Gastroesophageal sphincter (tissue), 4 donors: ENCODE measurements at regions not wholly inside any gene's neighbourhood (a gene's known extent, or its start where the extent isn't known, plus 50 kb on each side); places are given as distances from the start of the nearest gene placed in this dataset.

ENCODE experiments used
- ATAC-seq: fragments of 150-250 bp; one replicate; pipeline ENCODE4 v1.9.1; 2016; ENCODE audit warnings: mild to moderate bottlenecking, moderate library complexity
- H3K27ac ChIP-seq, 4 donors: fragments of 200-600 bp; sonication (generic) in 3 of 4; 1 replicate in 3 of 4; 2 replicates in 1 of 4; pipeline ENCODE4 v1.5.1; 2016 to 2019
- H3K27me3 ChIP-seq: fragments of 200-600 bp; sonication (generic); one replicate; pipeline ENCODE4 v1.5.1; 2019
- H3K36me3 ChIP-seq, 2 donors: fragments of 200-600 bp; sonication (generic); one replicate each; pipeline ENCODE4 v1.5.1; 2019; ENCODE audit warnings: control low read depth in 1 of 2
- H3K4me1 ChIP-seq, 3 donors: fragments of 200-600 bp; sonication (generic); 1 replicate in 2 of 3; 2 replicates in 1 of 3; pipeline ENCODE4 v1.5.1; 2016 to 2019; ENCODE audit warnings: control low read depth in 2 of 3
- H3K4me3 ChIP-seq, 2 donors: fragments of 200-600 bp; sonication (generic); one replicate each; pipeline ENCODE4 v1.5.1; 2019; ENCODE audit warnings: mild to moderate bottlenecking in 1 of 2, moderate library complexity in 1 of 2
- H3K9me3 ChIP-seq, 3 donors: fragments of 200-600 bp; sonication (generic); one replicate each; pipeline ENCODE4 v1.5.1; 2017 to 2019; ENCODE audit warnings: control low read depth in 2 of 3
- EP300 ChIP-seq: sonication (generic); formaldehyde crosslinking; IDR thresholded peaks from one replicate; pipeline ENCODE4 v1.6.1; 2017; ENCODE audit warnings: antibody characterized with exemption, mild to moderate bottlenecking
- POLR2A ChIP-seq, 2 donors: fragments of 450-650 bp; IDR thresholded peaks; one replicate each; pipeline ENCODE4 v1.6.1; 2017; ENCODE audit warnings: antibody characterized with exemption in 2 of 2, mild to moderate bottlenecking in 2 of 2, moderate library complexity in 1 of 2
- POLR2AphosphoS5 ChIP-seq: sonication (generic); formaldehyde crosslinking; IDR thresholded peaks from one replicate; pipeline ENCODE4 v1.6.1; 2017; ENCODE audit warnings: antibody characterized with exemption
- WGBS, 2 donors: methylation state at CpG; one replicate each; pipeline ENCODE4 v1.1.5; 2018; ENCODE audit warnings: low coverage in 1 of 2; 5-methylcytosine and 5-hydroxymethylcytosine counted together
- TF ChIP-seq, protein P1 (sequence below), 4 experiments: fragments of 200-600 bp in 2 of 4; fragments of 450-650 bp in 2 of 4; sonication (generic) in 1 of 4; IDR thresholded peaks; one replicate each; pipeline ENCODE4 v1.5.1; 2017 to 2019; ENCODE audit warnings: antibody characterized with exemption in 4 of 4, mild to moderate bottlenecking in 2 of 4, moderate library complexity in 2 of 4

DNA sequence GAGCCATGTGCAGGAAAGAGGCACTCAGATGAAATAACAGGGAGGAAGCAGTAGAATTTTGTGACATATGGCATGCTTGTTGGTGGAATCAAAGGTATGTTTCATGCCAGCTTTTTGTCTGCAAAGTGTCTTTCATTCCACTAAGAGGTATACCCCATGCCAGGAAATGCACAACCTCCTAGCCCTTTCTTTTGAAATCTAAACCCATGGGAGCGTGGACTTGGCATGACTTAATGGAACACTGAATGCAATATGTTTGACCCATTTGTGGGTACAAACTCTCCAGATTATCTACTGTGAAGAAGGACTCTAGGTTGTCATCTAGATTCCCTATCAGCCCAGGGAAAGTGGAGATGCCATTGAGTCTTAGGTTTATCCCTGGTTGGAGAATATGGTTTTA lies 338.3 kb upstream of the TEX13C start:
- no peak for ATAC-seq
- Histone ChIP-seq H3K27ac (no peak overlapping the region), H3K9me3 (no peaks in the 10 kb centered on the region), H3K27me3 (no peaks in the 10 kb centered on the region), H3K4me1 (no peaks in the 10 kb centered on the region), H3K36me3 (no peaks in the 10 kb centered on the region), H3K4me3 (no peak overlapping the region)
- WGBS, 2 donors = no CpG with 5 or more reads among the region's 1 CpG
- TF ChIP-seq POLR2A (IDR thresholded peaks at IDR 0.05) (no peak), EP300 (no peak), POLR2AphosphoS5 (no peak)
- TF ChIP-seq, protein P1, sequence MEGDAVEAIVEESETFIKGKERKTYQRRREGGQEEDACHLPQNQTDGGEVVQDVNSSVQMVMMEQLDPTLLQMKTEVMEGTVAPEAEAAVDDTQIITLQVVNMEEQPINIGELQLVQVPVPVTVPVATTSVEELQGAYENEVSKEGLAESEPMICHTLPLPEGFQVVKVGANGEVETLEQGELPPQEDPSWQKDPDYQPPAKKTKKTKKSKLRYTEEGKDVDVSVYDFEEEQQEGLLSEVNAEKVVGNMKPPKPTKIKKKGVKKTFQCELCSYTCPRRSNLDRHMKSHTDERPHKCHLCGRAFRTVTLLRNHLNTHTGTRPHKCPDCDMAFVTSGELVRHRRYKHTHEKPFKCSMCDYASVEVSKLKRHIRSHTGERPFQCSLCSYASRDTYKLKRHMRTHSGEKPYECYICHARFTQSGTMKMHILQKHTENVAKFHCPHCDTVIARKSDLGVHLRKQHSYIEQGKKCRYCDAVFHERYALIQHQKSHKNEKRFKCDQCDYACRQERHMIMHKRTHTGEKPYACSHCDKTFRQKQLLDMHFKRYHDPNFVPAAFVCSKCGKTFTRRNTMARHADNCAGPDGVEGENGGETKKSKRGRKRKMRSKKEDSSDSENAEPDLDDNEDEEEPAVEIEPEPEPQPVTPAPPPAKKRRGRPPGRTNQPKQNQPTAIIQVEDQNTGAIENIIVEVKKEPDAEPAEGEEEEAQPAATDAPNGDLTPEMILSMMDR (IDR thresholded peaks at IDR 0.05) = no peak

DNA sequence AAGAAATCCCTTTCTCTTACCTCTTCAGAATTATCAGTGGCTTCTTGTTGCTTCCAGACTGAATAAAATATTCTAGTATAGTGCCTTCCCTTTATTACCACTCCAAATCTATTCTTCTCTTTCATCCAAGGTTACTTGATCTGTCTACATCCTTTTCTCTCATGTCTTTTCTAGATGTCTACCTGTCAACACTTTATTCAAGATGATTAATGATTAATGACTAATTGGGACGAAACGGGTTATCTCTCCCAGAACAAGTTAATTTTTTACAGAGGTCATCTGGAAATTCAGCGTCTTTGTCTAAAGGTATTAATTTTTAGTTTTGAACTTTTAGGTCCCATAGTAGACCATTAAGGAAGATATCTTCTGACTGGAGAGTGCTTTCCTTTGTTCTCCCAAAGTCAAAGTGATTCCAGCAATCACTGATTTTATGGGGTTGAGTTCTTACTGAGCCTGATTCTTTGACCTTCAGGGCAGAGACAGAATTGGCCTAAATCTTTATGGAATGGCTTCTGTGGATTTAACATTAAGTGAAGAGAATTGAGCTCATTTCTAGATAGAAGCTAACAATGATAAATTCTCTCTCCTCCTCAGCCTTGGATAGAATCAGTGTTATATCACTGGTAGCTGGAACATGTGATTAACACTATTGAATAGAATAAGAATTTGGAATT lies 335.4 kb upstream of the TEX13C start:
- Histone ChIP-seq H3K36me3 (no peaks in the 10 kb centered on the region), H3K4me3 (no peak overlapping the region), H3K27ac (no peak overlapping the region), H3K27me3 (no peaks in the 10 kb centered on the region), H3K9me3 (no peaks in the 10 kb centered on the region), H3K4me1 (no peaks in the 10 kb centered on the region)
- TF ChIP-seq POLR2A (IDR thresholded peaks at IDR 0.05) (no peak), EP300 (no peak), POLR2AphosphoS5 (no peak)
- TF ChIP-seq, protein P1 (IDR thresholded peaks at IDR 0.05) = no peak
- WGBS, 2 donors = 75% methylated on average over 1 of the region's 3 CpGs; no CpG with 5 or more reads in 1 of the 2 donors
- no peak for ATAC-seq

DNA sequence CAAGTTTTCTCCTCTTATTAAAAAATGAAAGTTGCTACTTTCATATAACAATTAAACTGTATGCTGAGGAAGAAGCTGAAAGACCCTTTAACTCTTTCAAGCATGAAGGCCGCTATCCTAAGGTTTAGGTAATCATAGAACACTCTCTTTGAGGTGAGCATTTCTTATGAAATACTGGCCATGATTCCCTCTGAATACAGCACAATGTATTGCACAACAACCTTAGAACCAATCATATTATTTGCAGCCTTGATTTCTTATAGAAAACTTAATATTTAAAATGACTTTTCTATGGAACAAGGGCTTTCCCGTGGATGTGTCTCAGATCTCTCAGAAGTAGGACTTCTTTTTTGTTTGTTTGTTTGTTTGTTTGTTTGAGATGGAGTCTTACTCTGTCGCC lies 333.4 kb upstream of the TEX13C start:
- no peak overlapping the region for H3K4me3 ChIP-seq
- WGBS, 2 donors = 91 to 92% methylated on average over 2 to 3 of the region's 3 CpGs
- no peaks in the 10 kb centered on the region for H3K36me3 ChIP-seq
- no peaks in the 10 kb centered on the region for H3K4me1 ChIP-seq
- ATAC-seq = no peak
- no peak overlapping the region for H3K27ac ChIP-seq
- H3K9me3 ChIP-seq = no peaks in the 10 kb centered on the region
- no peaks in the 10 kb centered on the region for H3K27me3 ChIP-seq
- TF ChIP-seq POLR2AphosphoS5 (no peak), POLR2A (IDR thresholded peaks at IDR 0.05) (no peak), EP300 (no peak)
- TF ChIP-seq, protein P1 (IDR thresholded peaks at IDR 0.05) = no peak

DNA sequence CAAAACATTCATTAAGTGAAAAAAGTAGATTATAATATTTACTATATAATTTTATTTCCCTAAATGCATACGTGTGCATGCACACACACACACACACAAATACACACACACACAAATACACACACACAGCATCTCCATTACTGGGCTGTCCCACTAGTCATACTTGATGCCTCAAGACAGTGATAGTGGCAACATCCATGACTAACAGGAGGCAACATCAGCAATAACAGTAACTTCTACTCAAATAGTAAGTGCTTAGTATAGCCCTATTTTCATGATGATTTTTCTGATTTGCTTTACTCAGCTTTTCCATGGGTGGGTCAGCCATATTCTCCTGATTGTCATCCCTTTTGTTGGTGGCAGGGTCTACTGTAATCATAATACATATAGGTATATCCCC lies 325.9 kb upstream of the TEX13C start:
- TF ChIP-seq EP300 = no peak
- TF ChIP-seq, protein P1 (IDR thresholded peaks at IDR 0.05) = no peak
- TF ChIP-seq POLR2A (IDR thresholded peaks at IDR 0.05) = no peak
- no peaks in the 10 kb centered on the region for H3K9me3 ChIP-seq
- no peak overlapping the region for H3K4me3 ChIP-seq
- H3K4me1 ChIP-seq = no peaks in the 10 kb centered on the region
- H3K27ac ChIP-seq = no peak overlapping the region
- no peaks in the 10 kb centered on the region for H3K36me3 ChIP-seq
- no peak for ATAC-seq
- H3K27me3 ChIP-seq = no peaks in the 10 kb centered on the region
- WGBS, 2 donors = 90 to 94% methylated on average over 1 of the region's 1 CpG

DNA sequence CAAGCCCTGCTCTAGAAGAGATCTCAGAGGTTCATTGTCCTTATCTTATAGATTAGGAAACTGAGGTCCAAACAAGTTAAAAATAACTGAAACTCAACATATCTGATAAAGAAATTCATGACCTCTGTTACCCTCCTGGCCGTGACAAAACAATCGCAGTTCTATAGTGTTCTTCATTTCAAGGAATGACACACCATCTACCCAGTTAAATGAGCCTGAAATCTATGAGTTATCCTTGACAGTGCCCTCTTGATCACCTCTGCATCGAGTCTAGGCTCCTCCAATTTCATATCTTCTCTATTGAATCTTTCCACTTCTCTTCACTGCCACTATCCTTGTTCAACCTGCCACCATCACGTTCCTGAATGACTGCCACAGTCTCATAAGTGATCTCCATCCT lies 325.3 kb upstream of the TEX13C start:
- H3K9me3 ChIP-seq = no peaks in the 10 kb centered on the region
- TF ChIP-seq, protein P1 (IDR thresholded peaks at IDR 0.05) = no peak
- TF ChIP-seq POLR2A (IDR thresholded peaks at IDR 0.05) (no peak), POLR2AphosphoS5 (no peak), EP300 (no peak)
- WGBS, 2 donors = 64 to 78% methylated on average over 3 to 4 of the region's 4 CpGs
- no peaks in the 10 kb centered on the region for H3K4me1 ChIP-seq
- H3K27me3 ChIP-seq = no peaks in the 10 kb centered on the region
- ATAC-seq = no peak
- H3K4me3 ChIP-seq = no peak overlapping the region
- no peaks in the 10 kb centered on the region for H3K36me3 ChIP-seq
- H3K27ac ChIP-seq = no peak overlapping the region
